Left cardiac atrium (tissue), 4 donors: ENCODE measurements at regions not wholly inside any gene's neighbourhood (a gene's known extent, or its start where the extent isn't known, plus 50 kb on each side); places are given as distances from the start of the nearest gene placed in this dataset.
"Not testable (repeated sequence)": the region's sequence is repeated elsewhere in the genome, so short reads cannot be mapped to it uniquely, and the experiment has no call there.

Experiments used
- ATAC-seq, 2 donors: fragments of 200-7000 bp; cut with Tn5 transposase; one replicate each; pipeline ENCODE4 v1.9.1; 2020; ENCODE audit warnings: mild to moderate bottlenecking in 2 of 2, moderate library complexity in 2 of 2
- DNase-seq: peaks from one replicate; pipeline ENCODE4 v3.0.0-alpha.2; 2020
- intact Hi-C, 2 donors: fragments of 100-400 bp; cut with DNase I; formaldehyde crosslinking; loops; one replicate each; pipeline versions ENCODE4 v1.14.1 to v1.15.1; 2022 to 2023
- donor health status: DM: no; HTN: yes; CAD: no.
- donor health status: DM: no; HTN: yes; CAD: no; lungs with severe emphysema.
- donor health status: DM: yes; HTN: yes; CAD: no.
- donor health status: Dilated cardiomyopathy.

DNA sequence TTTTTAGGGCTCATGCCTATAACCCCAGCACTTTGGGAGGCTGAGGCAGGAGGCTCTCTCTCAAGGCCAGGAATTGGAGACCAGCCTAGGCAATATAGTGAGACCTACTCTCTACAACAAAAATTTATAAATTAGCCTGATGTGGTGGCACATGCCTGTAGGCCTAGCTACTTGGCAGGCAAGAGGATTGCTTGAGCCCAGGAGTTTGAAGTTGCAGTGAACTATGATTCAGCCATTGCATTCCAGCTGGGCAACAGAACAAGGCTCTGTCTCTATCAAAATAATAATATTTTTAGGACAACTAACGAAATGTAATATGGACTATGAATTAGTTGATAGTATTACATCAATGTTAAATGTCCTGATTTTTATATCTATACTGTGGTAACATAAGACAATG lies 68.8 kb upstream of the ARID1A start:
- no peak for ATAC-seq
- intact Hi-C loops = no loop called here
- DNase-seq = no peak

DNA sequence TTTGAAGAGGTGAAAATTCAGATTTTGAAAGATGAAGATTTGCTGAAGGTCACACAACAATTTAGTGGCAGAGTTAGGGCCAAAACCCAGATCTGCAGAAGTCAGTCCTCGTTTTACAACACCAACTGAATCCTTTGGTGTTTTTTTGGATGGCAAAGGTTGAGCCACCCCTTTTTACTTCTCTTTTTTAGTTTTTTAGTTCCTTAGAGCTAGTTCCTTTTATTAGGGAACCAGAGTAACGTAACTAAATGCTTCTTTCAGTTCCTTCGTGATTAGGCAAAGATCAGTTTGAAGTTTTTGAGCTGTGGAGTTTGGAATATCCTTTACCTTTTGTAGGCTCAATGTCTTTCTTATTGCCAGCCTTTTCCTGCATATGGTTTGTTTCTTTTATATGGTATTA lies 67.9 kb upstream of the ARID1A start:
- intact Hi-C loops = no loop called here
- no peak for ATAC-seq
- no peak for DNase-seq

DNA sequence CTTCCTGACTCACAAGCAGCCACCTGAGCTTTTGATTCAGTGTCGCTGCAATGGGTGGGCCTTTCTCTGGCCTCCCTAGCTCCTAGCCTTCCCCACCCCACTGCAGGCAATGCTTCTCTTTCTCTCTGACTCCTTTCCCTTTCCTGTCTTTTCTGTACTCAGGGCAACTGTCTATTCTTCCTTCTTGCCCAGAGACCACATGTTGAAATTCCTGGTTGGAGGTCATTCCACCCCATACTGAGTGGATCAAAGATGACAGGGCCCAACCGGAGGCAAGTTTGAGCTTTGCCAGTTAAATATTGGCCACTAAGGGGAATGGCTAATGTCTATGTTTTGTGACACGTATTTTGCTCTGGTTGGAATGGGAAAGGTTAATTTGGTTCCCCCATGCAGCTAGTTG lies 65.2 kb upstream of the ARID1A start:
- DNase-seq (no peak), ATAC-seq (peak in 1 of 2 donors; percentile 55)
- intact Hi-C loops = no loop called here

DNA sequence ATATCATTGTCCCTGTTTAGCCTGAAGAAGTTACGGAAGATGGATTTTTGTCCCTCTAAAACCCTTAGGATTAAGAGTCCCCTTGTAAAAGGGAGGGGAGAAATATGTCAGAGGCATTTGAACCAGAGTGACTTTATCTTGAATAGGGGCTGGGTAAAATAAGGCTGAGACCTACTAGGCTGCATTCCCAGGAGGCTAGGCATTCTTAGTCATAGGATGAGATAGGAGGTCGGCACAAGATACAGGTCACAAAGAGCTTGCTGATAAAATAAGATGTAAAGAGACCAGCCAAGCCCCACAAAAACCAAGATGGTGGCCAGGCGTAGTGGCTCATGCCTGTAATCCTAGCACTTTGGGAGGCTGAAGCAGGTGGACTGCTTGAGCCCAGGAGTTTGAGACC lies 60.0 kb upstream of the ARID1A start:
- DNase-seq, intact Hi-C loops, ATAC-seq: not testable (repeated sequence)

DNA sequence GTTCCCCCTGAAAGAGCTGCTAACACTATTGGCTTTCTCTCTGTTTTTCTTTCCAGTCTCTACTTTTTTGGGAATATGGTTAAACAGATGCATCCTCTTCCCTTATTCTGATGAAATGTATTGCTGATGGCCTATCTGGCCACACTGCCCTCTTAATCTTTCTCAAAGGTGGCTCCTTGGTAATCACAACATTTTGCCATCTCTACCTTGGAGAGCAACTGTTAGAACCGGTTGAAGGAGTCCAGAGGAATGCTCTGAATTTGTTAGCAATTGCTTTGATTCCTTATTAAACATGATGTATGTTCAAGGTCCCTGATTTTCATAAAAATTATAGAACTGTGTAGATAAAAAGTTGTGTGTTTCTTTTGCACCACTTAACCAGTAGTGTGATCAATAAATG lies 50.1 kb upstream of the ARID1A start:
- intact Hi-C loops = no loop called here
- ATAC-seq (no peak), DNase-seq (no peak)
